ENCODE measurements at regions not wholly inside any gene's neighbourhood (a gene's known extent, or its start where the extent isn't known, plus 50 kb on each side); places are given as distances from the start of the nearest gene placed in this dataset.

DNA sequence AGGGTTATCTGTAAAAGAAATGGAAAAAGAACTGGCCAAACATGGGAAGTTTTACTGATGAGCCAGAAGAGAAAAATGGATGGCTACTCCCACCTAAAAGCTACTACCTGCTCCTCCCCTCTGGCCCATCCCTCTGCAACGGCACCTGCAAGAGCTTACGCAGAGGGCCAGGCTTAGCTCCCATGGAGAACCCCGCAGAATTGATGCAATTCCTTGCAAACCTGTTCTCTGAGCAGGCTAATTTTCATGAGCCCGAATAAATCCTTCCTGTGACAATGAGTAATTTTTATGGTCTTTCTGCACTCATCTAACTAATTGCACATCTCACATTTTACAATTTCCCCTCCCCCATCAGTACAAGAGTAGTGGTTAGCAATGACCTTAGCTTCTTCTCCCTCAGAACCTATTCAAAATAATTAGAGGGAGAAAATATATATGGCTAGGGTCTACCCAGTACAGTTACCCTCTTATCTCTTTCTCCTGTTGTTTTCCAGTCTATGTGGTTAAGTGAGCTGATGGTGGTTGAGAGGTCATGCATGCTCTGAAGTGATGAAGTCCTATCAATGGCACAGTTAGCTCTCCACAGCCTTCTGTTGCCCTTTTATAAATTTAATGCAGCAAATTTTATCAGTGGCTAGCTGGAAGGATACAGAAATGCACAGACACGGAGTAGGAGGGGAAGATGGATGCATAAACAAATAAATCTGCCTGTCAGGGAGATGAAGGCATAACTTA, 67.7 kb upstream of the NTF3 start:
- no peak for DNase-seq (ENCODE audit: extremely low spot score, unreplicated experiment)
- Mint-ChIP-seq H3K27me3 (peaks cover 17% of the 10 kb centered on the region), H3K9me3 (no peaks in the 10 kb centered on the region), H3K4me1 (ENCODE audit: unreplicated experiment) (no peaks in the 10 kb centered on the region), H3K36me3 (no peaks in the 10 kb centered on the region), H3K27ac (no peak overlapping the region), H3K4me3 (no peak overlapping the region)
- TF ChIP-seq, protein P1, sequence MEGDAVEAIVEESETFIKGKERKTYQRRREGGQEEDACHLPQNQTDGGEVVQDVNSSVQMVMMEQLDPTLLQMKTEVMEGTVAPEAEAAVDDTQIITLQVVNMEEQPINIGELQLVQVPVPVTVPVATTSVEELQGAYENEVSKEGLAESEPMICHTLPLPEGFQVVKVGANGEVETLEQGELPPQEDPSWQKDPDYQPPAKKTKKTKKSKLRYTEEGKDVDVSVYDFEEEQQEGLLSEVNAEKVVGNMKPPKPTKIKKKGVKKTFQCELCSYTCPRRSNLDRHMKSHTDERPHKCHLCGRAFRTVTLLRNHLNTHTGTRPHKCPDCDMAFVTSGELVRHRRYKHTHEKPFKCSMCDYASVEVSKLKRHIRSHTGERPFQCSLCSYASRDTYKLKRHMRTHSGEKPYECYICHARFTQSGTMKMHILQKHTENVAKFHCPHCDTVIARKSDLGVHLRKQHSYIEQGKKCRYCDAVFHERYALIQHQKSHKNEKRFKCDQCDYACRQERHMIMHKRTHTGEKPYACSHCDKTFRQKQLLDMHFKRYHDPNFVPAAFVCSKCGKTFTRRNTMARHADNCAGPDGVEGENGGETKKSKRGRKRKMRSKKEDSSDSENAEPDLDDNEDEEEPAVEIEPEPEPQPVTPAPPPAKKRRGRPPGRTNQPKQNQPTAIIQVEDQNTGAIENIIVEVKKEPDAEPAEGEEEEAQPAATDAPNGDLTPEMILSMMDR (conservative IDR thresholded peaks at IDR 0.05): no peak

DNA sequence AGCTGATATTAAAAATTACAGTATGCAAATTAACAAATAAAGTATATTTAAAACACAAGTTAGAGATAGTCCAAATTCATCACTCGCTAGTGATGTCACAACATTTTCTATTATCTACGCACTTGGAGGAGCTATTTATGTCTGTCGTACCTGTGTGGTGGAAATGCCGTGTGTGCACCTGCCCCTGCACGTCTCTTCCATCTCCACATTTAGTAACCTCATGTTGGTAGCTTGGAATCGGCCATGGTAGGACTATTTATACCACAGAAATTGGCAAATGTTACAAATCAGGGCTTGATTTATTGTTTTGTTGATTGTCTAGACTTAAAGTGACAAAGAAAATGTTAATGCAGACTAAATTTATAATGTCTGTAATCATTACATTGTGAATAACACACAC, 62.6 kb upstream of the NTF3 start:
- DNase-seq (ENCODE audit: extremely low spot score, unreplicated experiment): no peak
- Mint-ChIP-seq H3K27me3 (peaks cover 25% of the 10 kb centered on the region), H3K27ac (no peak overlapping the region), H3K4me3 (no peak overlapping the region), H3K36me3 (no peaks in the 10 kb centered on the region), H3K4me1 (ENCODE audit: unreplicated experiment) (no peaks in the 10 kb centered on the region), H3K9me3 (no peaks in the 10 kb centered on the region)
- TF ChIP-seq, protein P1 (conservative IDR thresholded peaks at IDR 0.05): no peak

DNA sequence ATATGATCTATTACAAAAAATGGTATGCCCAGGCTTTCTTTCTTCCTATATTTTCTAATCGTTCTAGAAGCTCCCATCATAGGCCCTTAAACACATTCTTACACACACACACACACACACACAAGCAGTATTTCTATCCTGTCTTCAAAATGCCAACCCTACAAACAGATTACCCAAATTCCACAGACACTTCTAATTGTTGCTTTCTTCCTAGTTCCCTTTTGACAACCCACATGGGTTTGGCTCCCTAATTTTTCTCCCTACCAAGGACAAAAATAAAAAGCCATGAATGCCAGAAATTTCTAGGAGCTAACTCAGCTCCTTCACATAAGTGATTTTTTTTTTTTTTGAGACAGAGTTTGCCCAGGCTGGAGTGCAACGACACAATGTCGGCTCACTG, 60.3 kb upstream of the NTF3 start:
- TF ChIP-seq, protein P1 (conservative IDR thresholded peaks at IDR 0.05): no peak
- H3K4me3 Mint-ChIP-seq: no peak overlapping the region
- H3K36me3 Mint-ChIP-seq: no peaks in the 10 kb centered on the region
- DNase-seq (ENCODE audit: extremely low spot score, unreplicated experiment): no peak
- peaks cover 25% of the 10 kb centered on the region for H3K27me3 Mint-ChIP-seq
- no peaks in the 10 kb centered on the region for H3K9me3 Mint-ChIP-seq
- no peaks in the 10 kb centered on the region for H3K4me1 Mint-ChIP-seq (ENCODE audit: unreplicated experiment)
- no peak overlapping the region for H3K27ac Mint-ChIP-seq

DNA sequence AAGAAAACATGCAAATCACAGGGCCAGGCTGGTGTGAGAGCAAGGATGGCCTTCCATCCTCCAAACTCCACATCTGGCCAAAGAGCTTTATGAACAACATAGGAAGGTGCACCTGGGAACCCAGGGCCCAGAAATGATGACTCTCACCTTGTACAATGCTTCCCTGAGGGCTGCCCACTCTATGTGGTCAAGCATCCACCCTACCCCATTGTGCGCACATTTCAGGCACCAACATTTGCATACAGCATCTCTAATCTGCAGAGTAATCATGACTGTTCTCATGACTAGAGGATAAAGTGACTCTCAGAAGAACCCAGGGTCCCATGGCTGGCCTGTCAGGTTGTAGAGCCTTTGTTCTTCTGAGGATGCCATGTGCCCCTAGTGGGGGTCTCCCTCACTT, 57.2 kb upstream of the NTF3 start:
- no peak overlapping the region for H3K27ac Mint-ChIP-seq
- H3K9me3 Mint-ChIP-seq: no peaks in the 10 kb centered on the region
- TF ChIP-seq, protein P1 (conservative IDR thresholded peaks at IDR 0.05): no peak
- no peak overlapping the region for H3K4me3 Mint-ChIP-seq
- DNase-seq (ENCODE audit: extremely low spot score, unreplicated experiment): no peak
- no peaks in the 10 kb centered on the region for H3K36me3 Mint-ChIP-seq
- peaks cover 31% of the 10 kb centered on the region for H3K27me3 Mint-ChIP-seq
- no peaks in the 10 kb centered on the region for H3K4me1 Mint-ChIP-seq (ENCODE audit: unreplicated experiment)

DNA sequence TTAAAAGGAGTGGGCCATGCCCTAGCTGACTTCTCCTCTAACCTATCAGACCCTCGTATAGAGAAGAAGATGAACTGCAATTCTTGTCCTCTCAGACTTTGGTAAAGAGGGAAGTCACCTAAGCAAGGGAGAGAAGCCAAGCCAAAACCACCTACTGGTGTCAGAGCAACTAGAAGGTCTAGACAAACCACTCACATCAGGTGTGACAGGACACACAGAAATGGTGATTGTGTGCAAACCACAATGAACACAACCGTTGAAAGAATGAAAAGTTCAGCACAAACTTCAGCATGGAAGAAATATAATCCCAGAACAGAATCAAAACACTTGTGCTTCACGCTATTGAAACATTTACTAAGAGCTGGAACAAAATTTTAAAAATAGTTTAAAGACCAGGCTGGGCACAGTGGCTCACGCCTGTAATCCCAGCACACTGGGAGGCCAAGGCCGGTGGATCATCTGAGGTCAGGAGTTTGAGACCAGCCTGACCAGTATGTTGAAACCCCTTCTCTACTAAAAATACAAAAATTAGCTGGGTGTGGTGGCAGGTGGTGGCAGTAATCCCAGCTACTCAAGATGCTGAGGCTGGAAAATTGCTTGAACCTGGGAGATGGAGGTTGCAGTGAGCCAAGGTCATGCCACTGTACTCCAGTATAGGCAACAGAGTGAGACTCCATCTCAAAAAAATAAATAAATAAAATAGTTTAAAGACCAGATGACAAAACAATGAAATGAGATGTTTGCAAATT, 56.2 kb upstream of the NTF3 start:
- DNase-seq (ENCODE audit: extremely low spot score, unreplicated experiment): no peak
- Mint-ChIP-seq H3K27me3 (peaks cover 26% of the 10 kb centered on the region), H3K36me3 (no peaks in the 10 kb centered on the region), H3K4me3 (no peak overlapping the region), H3K9me3 (no peaks in the 10 kb centered on the region), H3K4me1 (ENCODE audit: unreplicated experiment) (no peaks in the 10 kb centered on the region), H3K27ac (no peak overlapping the region)
- TF ChIP-seq, protein P1 (conservative IDR thresholded peaks at IDR 0.05): no peak
